ENCODE measurements at regions not wholly inside any gene's neighbourhood (a gene's known extent, or its start where the extent isn't known, plus 50 kb on each side); places are given as distances from the start of the nearest gene placed in this dataset.

- DNase-seq (ENCODE audit: low read depth) = no peak
These were observed 156.6 kb upstream of the OPRM1 start for GRCh38 chr6:153882411-153882810.

GRCh38 chr6:153873541-153873940 lies 165.5 kb upstream of the OPRM1 start:
- no peak for DNase-seq (ENCODE audit: low read depth)

- peak; percentile 51 for DNase-seq (ENCODE audit: low read depth)
These were observed 166.1 kb upstream of the OPRM1 start for GRCh38 chr6:153872946-153873345.

GRCh38 chr6:153862927-153863326 lies 176.1 kb upstream of the OPRM1 start:
- DNase-seq (ENCODE audit: low read depth) = no peak

- no peak for DNase-seq (ENCODE audit: low read depth)
These were observed 176.9 kb upstream of the OPRM1 start for GRCh38 chr6:153862139-153862538.

GRCh38 chr6:153858529-153858928 lies 180.5 kb upstream of the OPRM1 start:
- no peak for DNase-seq (ENCODE audit: low read depth)

GRCh38 chr6:153856929-153857376 lies 182.1 kb upstream of the OPRM1 start:
- no peak for DNase-seq (ENCODE audit: low read depth)

- DNase-seq (ENCODE audit: low read depth) = no peak
These were observed 186.6 kb upstream of the OPRM1 start for GRCh38 chr6:153852481-153852880.

- no peak for DNase-seq (ENCODE audit: low read depth)
These were observed 187.0 kb upstream of the OPRM1 start for GRCh38 chr6:153852034-153852433.

GRCh38 chr6:153849072-153849779 lies 189.8 kb upstream of the OPRM1 start:
- DNase-seq (ENCODE audit: low read depth) = no peak

GRCh38 chr6:153843420-153843819 lies 195.6 kb upstream of the OPRM1 start:
- DNase-seq (ENCODE audit: low read depth) = no peak

- no peak for DNase-seq (ENCODE audit: low read depth)
These were observed 196.5 kb upstream of the OPRM1 start for GRCh38 chr6:153842491-153842890.

- DNase-seq (ENCODE audit: low read depth) = no peak
These were observed 198.8 kb upstream of the OPRM1 start for GRCh38 chr6:153840039-153840850.

GRCh38 chr6:153832543-153832942 lies 206.5 kb upstream of the OPRM1 start:
- no peak for DNase-seq (ENCODE audit: low read depth)

- DNase-seq (ENCODE audit: low read depth) = no peak
These were observed 207.5 kb upstream of the OPRM1 start for GRCh38 chr6:153831350-153832078.

- no peak for DNase-seq (ENCODE audit: low read depth)
These were observed 221.9 kb upstream of the OPRM1 start for GRCh38 chr6:153817173-153817572.

- no peak for DNase-seq (ENCODE audit: low read depth)
These were observed 222.7 kb upstream of the OPRM1 start for GRCh38 chr6:153816366-153816765.

- no peak for DNase-seq (ENCODE audit: low read depth)
These were observed 224.9 kb upstream of the OPRM1 start for GRCh38 chr6:153814136-153814535.

- no peak for DNase-seq (ENCODE audit: low read depth)
These were observed 234.2 kb upstream of the OPRM1 start for GRCh38 chr6:153804755-153805330.

GRCh38 chr6:153801917-153802316 lies 237.1 kb upstream of the OPRM1 start:
- DNase-seq (ENCODE audit: low read depth) = no peak

GRCh38 chr6:153800580-153801188 lies 238.4 kb upstream of the OPRM1 start:
- no peak for DNase-seq (ENCODE audit: low read depth)

All from M059J (cell line).